ENCODE measurements at regions not wholly inside any gene's neighbourhood (a gene's known extent, or its start where the extent isn't known, plus 50 kb on each side); places are given as distances from the start of the nearest gene placed in this dataset.

DNA sequence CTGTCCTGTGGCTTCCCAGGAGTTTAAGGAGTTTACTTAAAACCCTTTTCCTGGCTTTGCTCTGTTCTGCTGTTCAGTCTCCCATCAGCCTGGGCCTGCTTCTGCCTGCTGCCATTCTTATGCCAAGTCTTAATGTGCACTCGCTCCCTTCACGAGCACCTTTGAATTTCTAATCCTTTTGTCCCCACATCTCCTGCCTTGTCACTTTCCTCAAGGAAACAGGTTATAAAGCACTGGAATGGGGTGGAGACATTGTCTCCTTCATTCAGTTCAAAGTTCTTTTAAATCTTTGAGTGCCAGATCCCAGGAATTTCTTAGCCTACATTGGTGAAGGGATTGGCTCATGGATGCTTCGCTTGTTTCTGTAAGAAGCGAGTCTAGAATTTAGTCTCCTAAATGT is 87.2 kb upstream of the LIFR start:
- DNase-seq (ENCODE audit: low read depth in 2 of 2), result no peak
- no peak overlapping the region for H3K4me3 ChIP-seq (replicated peaks in 1 of 2; ENCODE audit: low read depth in 2 of 2, low read length in 2 of 2)
- no peak for TF ChIP-seq CTCF (IDR thresholded peaks at IDR 0.05; ENCODE audit: low read depth, low read length)

DNA sequence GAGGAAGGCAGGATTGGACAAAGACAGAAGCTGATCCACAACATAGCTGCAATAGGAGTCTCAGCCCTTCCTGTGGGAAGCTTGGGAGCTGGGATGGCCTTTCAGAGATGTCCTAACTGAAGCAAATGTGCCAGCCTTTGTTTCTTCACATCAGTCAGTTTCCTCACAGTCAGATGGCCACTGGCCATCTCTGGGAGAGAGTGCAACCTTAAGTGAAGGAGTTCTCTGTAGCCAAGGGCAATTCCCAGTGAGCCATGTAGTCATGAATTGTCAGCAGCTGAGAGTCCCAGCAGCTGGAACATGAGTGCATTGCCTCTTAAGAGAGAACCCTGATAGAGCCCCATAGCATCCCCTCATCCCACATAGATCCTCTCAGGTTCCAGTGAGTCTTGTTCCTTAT is 89.1 kb upstream of the LIFR start:
- no peak for TF ChIP-seq CTCF (IDR thresholded peaks at IDR 0.05; ENCODE audit: low read depth, low read length)
- H3K4me3 ChIP-seq (replicated peaks in 1 of 2; ENCODE audit: low read depth in 2 of 2, low read length in 2 of 2), result no peak overlapping the region
- DNase-seq (ENCODE audit: low read depth in 2 of 2), result peak; percentile 18 to 58

DNA sequence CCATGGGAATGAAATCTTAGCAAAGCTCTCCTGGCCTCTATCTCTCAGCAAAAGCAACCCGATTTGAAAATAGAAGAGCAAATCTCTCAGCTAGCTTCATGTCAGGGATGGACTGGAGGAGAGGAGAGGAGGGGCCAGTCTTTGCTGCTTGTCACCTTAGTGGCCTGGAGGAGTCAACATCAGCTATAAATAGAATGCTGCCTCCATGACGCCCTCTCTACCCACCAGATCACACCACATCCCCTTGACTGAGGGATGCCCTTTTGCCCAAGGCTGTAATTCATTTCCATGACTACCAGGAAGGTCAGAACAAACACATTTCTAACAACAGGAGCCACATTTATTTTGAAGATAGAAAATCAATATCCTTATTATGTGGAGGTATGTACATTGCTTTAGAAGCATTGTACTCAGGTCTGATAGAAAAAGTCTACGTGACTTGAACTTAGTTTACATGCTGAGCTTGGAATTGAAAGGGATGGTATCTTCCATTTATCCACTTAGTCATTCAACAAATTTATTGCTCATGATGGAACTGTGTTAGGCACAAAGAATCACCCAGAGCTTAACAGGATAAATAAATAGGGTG is 92.4 kb upstream of the LIFR start:
- TF ChIP-seq CTCF (IDR thresholded peaks at IDR 0.05; ENCODE audit: low read depth, low read length), result no peak
- no peak overlapping the region for H3K4me3 ChIP-seq (replicated peaks in 1 of 2; ENCODE audit: low read depth in 2 of 2, low read length in 2 of 2)
- DNase-seq (ENCODE audit: low read depth in 2 of 2), result no peak

GRCh38 chr5:38650540-38650939 is 94.1 kb upstream of the LIFR start:
- no peak for DNase-seq (ENCODE audit: low read depth in 2 of 2)
- TF ChIP-seq CTCF (IDR thresholded peaks at IDR 0.05; ENCODE audit: low read depth, low read length), result no peak
- peak overlapping the region in 1 of 2 donors; percentile 5 for H3K4me3 ChIP-seq (replicated peaks in 1 of 2; ENCODE audit: low read depth in 2 of 2, low read length in 2 of 2)

DNA sequence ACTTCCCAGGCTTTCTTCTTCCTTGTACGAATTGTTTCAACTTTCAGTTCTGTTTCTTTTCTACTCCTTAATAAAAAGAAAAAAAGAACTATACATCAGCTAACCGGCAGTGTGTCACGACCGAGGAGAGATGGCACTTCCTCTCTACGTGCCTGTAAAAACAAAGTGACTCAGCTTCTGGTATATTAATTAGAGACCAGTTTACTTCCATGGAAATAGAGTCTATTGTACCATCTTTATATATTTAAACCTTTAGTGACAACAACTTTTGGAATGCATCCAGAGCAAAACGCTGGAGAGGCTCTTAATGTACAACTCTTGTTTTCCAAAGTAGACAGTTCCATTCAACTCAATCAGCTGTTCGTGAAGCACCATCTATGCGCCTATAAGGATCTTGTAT is 94.5 kb upstream of the LIFR start:
- peak overlapping the region in 1 of 2 donors; percentile 5 for H3K4me3 ChIP-seq (replicated peaks in 1 of 2; ENCODE audit: low read depth in 2 of 2, low read length in 2 of 2)
- peak; percentile 32 to 60 for DNase-seq (ENCODE audit: low read depth in 2 of 2)
- no peak for TF ChIP-seq CTCF (IDR thresholded peaks at IDR 0.05; ENCODE audit: low read depth, low read length)

GRCh38 chr5:38651806-38652205 is 95.4 kb upstream of the LIFR start:
- no peak for TF ChIP-seq CTCF (IDR thresholded peaks at IDR 0.05; ENCODE audit: low read depth, low read length)
- no peak overlapping the region for H3K4me3 ChIP-seq (replicated peaks in 1 of 2; ENCODE audit: low read depth in 2 of 2, low read length in 2 of 2)
- DNase-seq (ENCODE audit: low read depth in 2 of 2), result no peak

GRCh38 chr5:38653389-38653788 is 96.9 kb upstream of the LIFR start:
- no peak overlapping the region for H3K4me3 ChIP-seq (replicated peaks in 1 of 2; ENCODE audit: low read depth in 2 of 2, low read length in 2 of 2)
- no peak for TF ChIP-seq CTCF (IDR thresholded peaks at IDR 0.05; ENCODE audit: low read depth, low read length)
- no peak for DNase-seq (ENCODE audit: low read depth in 2 of 2)

All from cardiac fibroblast (primary cell).